Loucy (cell line): ENCODE measurements at regions not wholly inside any gene's neighbourhood (a gene's known extent, or its start where the extent isn't known, plus 50 kb on each side); places are given as distances from the start of the nearest gene placed in this dataset.

Source experiments
- H2AFZ ChIP-seq: fragments of 200-600 bp; sonication (generic); 2 replicates; pipeline ENCODE4 v1.6.0; 2016; ENCODE audit warnings: antibody characterized with exemption, mild to moderate bottlenecking, low read length, moderate library complexity
- H3F3A ChIP-seq: fragments of 200-600 bp; 2 replicates; pipeline ENCODE4 v1.6.0; 2016; ENCODE audit warnings: antibody characterized with exemption, low read depth, mild to moderate bottlenecking
- H3K27me3 ChIP-seq: fragments of 200-600 bp; sonication (generic); 2 replicates; pipeline ENCODE4 v1.6.1; 2014; ENCODE audit warnings: low read length, mild to moderate bottlenecking; ENCODE audit not compliant: insufficient read depth, poor library complexity, severe bottlenecking
- H3K36me3 ChIP-seq: fragments of 200-600 bp; sonication (generic); 2 replicates; pipeline ENCODE4 v1.6.1; 2016; ENCODE audit warnings: low read length; ENCODE audit not compliant: insufficient read depth
- H3K4me1 ChIP-seq: fragments of 200-600 bp; sonication (generic); 2 replicates; pipeline ENCODE4 v1.5.1; 2014; ENCODE audit warnings: low read length, mild to moderate bottlenecking; ENCODE audit not compliant: insufficient read depth, poor library complexity, severe bottlenecking
- H3K4me2 ChIP-seq: fragments of 200-600 bp; sonication (generic); 2 replicates; pipeline ENCODE4 v1.6.0; 2014; ENCODE audit warnings: antibody characterized with exemption, low read length, low read depth, mild to moderate bottlenecking; ENCODE audit not compliant: poor library complexity, severe bottlenecking
- H3K4me3 ChIP-seq: fragments of 200-600 bp; sonication (generic); 2 replicates; pipeline ENCODE4 v1.5.1; 2014; ENCODE audit warnings: low read length, mild to moderate bottlenecking, mixed read lengths; ENCODE audit not compliant: poor library complexity, severe bottlenecking
- H3K79me2 ChIP-seq: fragments of 200-600 bp; sonication (generic); 2 replicates; pipeline ENCODE4 v1.6.1; 2014; ENCODE audit warnings: low read length; ENCODE audit not compliant: insufficient read depth
- H3K9ac ChIP-seq: fragments of 200-600 bp; sonication (generic); 2 replicates; pipeline ENCODE4 v1.6.0; 2014; ENCODE audit warnings: mild to moderate bottlenecking, low read depth, low read length, moderate library complexity; ENCODE audit not compliant: poor library complexity, severe bottlenecking
- H3K9me2 ChIP-seq: fragments of 200-600 bp; sonication (generic); replicated peaks from 2 replicates; pipeline ENCODE4 v1.6.1; 2016; ENCODE audit warnings: low read depth, low read length, mixed read lengths
- H3K9me3 ChIP-seq: fragments of 200-600 bp; sonication (generic); 2 replicates; pipeline ENCODE4 v1.6.1; 2014; ENCODE audit warnings: mild to moderate bottlenecking, antibody characterized with exemption, low read length, low read depth; ENCODE audit not compliant: insufficient read depth
- H4K20me1 ChIP-seq: fragments of 200-600 bp; sonication (generic); 2 replicates; pipeline ENCODE4 v1.6.0; 2014; ENCODE audit warnings: antibody characterized with exemption, low read length, mild to moderate bottlenecking; ENCODE audit not compliant: insufficient read depth, poor library complexity, severe bottlenecking
- CTCF ChIP-seq: fragments of 200-600 bp; sonication (generic); conservative IDR thresholded peaks from 2 replicates; pipeline ENCODE4 v1.5.1; 2014; ENCODE audit warnings: mild to moderate bottlenecking, antibody characterized with exemption, low read length
- EZH2phosphoT487 ChIP-seq: fragments of 200-600 bp; IDR thresholded peaks from 2 replicates; pipeline ENCODE4 v1.6.1; 2018; ENCODE audit warnings: antibody characterized with exemption, mild to moderate bottlenecking, moderate library complexity, borderline replicate concordance

DNA sequence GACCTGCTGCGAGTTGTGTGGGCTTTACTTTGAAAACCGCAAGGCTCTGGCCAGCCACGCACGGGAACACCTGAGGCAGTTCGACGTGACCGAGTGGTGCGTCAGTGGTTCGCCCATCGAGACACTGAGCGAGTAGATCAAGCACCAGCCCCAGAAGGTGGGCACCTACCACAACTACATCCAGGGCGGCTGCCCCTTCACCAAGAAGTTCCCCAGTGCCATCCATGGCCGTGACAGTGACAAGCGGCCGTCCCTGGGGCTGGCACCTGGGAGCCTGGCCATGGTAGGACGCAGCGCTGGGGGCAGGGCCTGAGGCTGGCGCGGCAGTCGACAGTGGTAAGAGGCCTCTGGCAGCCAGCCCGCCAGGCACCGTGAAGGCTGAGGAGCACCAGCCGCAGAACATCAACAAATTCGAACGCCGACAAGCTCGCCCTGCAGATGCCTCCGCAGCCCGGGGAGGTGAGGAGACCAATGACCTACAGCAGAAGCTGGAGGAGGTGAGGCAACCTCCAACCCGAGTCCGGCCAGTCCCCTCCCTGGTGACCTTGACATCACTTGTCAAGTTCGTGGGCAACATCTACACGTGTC lies 545.2 kb upstream of the CCDC179 start:
- Histone ChIP-seq H3K4me2 (no peak overlapping the region), H3K4me1 (no peaks in the 10 kb centered on the region), H3K9me2 (no peaks in the 10 kb centered on the region), H3K9me3 (no peaks in the 10 kb centered on the region), H3F3A (no peaks in the 10 kb centered on the region), H3K9ac (no peak overlapping the region), H2AFZ (no peak overlapping the region), H3K27me3 (no peaks in the 10 kb centered on the region), H3K36me3 (no peaks in the 10 kb centered on the region), H4K20me1 (no peaks in the 10 kb centered on the region), H3K79me2 (no peaks in the 10 kb centered on the region), H3K4me3 (no peak overlapping the region)
- no peak for TF ChIP-seq EZH2phosphoT487
- TF ChIP-seq CTCF = no peak

- no peaks in the 10 kb centered on the region for H3K4me1 ChIP-seq
- H3F3A ChIP-seq = no peaks in the 10 kb centered on the region
- H3K4me2 ChIP-seq = no peak overlapping the region
- no peaks in the 10 kb centered on the region for H3K9me3 ChIP-seq
- H3K79me2 ChIP-seq = no peaks in the 10 kb centered on the region
- TF ChIP-seq CTCF (no peak; the same call in 1 of the 2 replicates), EZH2phosphoT487 (no peak)
- H3K4me3 ChIP-seq = no peak overlapping the region
- H2AFZ ChIP-seq = no peak overlapping the region
- no peak overlapping the region for H3K9ac ChIP-seq
- H3K9me2 ChIP-seq = no peaks in the 10 kb centered on the region
- no peaks in the 10 kb centered on the region for H3K27me3 ChIP-seq
- H4K20me1 ChIP-seq = no peaks in the 10 kb centered on the region
- H3K36me3 ChIP-seq = no peaks in the 10 kb centered on the region
Measured at GRCh38 chr11:23406131-23406819, 546.0 kb upstream of the CCDC179 start.

DNA sequence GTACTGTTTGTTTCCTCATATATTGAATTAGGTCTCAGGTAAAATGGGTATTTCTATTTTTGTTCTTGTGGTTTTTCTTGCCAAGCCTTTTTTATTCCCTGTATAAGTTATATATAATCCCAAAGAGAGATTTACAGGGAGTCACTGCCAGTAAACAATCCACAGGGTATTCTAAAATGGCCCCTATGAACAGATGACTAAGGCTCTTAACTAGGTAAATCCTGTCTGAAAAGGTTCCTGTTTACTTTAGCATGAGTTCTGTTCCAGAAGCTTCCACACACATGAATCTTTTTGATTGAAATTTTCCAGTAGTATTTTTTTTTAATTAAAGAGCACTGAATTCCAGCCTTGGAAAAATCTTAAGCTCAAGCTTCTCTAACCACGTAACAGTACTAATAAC lies 552.8 kb upstream of the CCDC179 start:
- H3K4me2 ChIP-seq = no peak overlapping the region
- no peaks in the 10 kb centered on the region for H3K4me1 ChIP-seq
- TF ChIP-seq CTCF = no peak
- no peak for TF ChIP-seq EZH2phosphoT487
- no peaks in the 10 kb centered on the region for H3K27me3 ChIP-seq
- H2AFZ ChIP-seq = no peak overlapping the region
- H3F3A ChIP-seq = no peaks in the 10 kb centered on the region
- no peaks in the 10 kb centered on the region for H4K20me1 ChIP-seq
- no peak overlapping the region for H3K9ac ChIP-seq
- H3K36me3 ChIP-seq = no peaks in the 10 kb centered on the region
- no peaks in the 10 kb centered on the region for H3K9me3 ChIP-seq
- H3K4me3 ChIP-seq = no peak overlapping the region
- no peaks in the 10 kb centered on the region for H3K79me2 ChIP-seq
- H3K9me2 ChIP-seq = no peaks in the 10 kb centered on the region
